ENCODE measurements at regions not wholly inside any gene's neighbourhood (a gene's known extent, or its start where the extent isn't known, plus 50 kb on each side); places are given as distances from the start of the nearest gene placed in this dataset.

DNA sequence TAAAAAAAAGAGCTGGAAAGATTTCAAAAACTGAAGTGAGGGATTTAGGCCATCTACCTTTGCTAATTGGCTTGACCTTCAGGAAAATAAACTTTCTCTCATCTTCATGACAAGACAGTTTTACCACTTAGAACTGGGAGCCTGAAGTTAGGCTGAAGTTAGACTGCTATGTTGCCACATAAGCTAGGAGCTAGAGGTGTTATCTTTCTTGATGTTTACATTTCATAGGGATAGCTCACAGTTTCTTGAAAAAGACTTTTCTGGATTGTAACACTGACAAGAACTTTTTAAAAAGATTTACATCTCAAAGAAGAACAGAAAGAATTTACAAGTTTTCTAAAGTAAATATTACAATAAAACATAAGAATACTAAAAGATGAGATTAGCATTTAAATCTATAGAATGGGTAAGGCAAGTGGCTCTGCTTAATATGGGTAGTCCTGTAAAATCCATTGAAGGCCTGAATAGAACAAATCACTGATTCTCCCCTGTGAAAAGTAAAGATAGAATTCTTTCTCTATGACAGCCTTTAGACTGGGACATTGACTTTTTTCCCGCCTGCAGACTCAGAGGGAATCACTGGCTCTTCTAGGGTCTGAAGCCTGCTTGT lies 1665.4 kb upstream of the CDH9 start:
- Histone ChIP-seq H3K79me1 (ENCODE audit: low read depth, low read length) (no peaks in the 10 kb centered on the region), H3K56ac (replicated peaks; ENCODE audit: insufficient read length, low read depth, low read length) (no peak overlapping the region), H3K4me2 (ENCODE audit: insufficient read depth in 1 of 2, low read depth in 2 of 2, low read length in 2 of 2) (no peak overlapping the region), H4K8ac (ENCODE audit: extremely low read depth, insufficient read depth, low read length) (no peak overlapping the region), H3K23me2 (ENCODE audit: low read depth, low read length) (no peaks in the 10 kb centered on the region), H2BK12ac (ENCODE audit: low read depth, low read length) (no peak overlapping the region), H3K23ac (ENCODE audit: insufficient read length) (no peak overlapping the region), H3K18ac (ENCODE audit: extremely low read depth, low read length) (no peak overlapping the region), H3K27me3 (replicated peaks in 1 of 4; ENCODE audit: control insufficient read depth in 3 of 4, extremely low read depth in 1 of 4, insufficient read depth in 3 of 4, low read length in 3 of 4) (no peaks in the 10 kb centered on the region), H3K4me1 (replicated peaks in 1 of 4; ENCODE audit: control insufficient read depth in 3 of 4, insufficient read depth in 4 of 4, low read length in 3 of 4) (no peaks in the 10 kb centered on the region), H3K4me3 (ENCODE audit: extremely low read depth in 1 of 4, insufficient read depth in 2 of 4, low read depth in 3 of 4, low read length in 4 of 4) (no peak overlapping the region), H3K36me3 (ENCODE audit: control insufficient read depth in 2 of 4, insufficient read depth in 4 of 4, low read length in 3 of 4) (no peaks in the 10 kb centered on the region), H3K9me3 (ENCODE audit: insufficient read depth in 2 of 2, low read depth in 1 of 2, low read length in 1 of 2) (no peaks in the 10 kb centered on the region; a peak in 1 of 4 replicates), H2BK15ac (ENCODE audit: low read length) (no peak overlapping the region), H3K27ac (ENCODE audit: low read depth, low read length) (no peak overlapping the region), H3K4ac (replicated peaks; ENCODE audit: insufficient read length, low read depth, low read length) (no peak overlapping the region), H4K20me1 (replicated peaks in 1 of 2; ENCODE audit: control insufficient read depth in 1 of 2, insufficient read depth in 2 of 2, low read length in 2 of 2) (no peaks in the 10 kb centered on the region), H2AK5ac (ENCODE audit: low read depth, low read length) (no peak overlapping the region), H2BK120ac (replicated peaks; ENCODE audit: low read depth, low read length) (no peak overlapping the region), H2BK5ac (ENCODE audit: low read depth, low read length) (no peak overlapping the region), H2AFZ (ENCODE audit: low read length) (no peak overlapping the region), H2BK20ac (ENCODE audit: low read length) (no peak overlapping the region), H3K14ac (ENCODE audit: insufficient read length) (no peak overlapping the region), H4K5ac (ENCODE audit: insufficient read length, low read depth, low read length) (no peak overlapping the region), H3K79me2 (ENCODE audit: control insufficient read depth in 1 of 2, insufficient read depth in 2 of 2, low read length in 2 of 2) (no peaks in the 10 kb centered on the region), H3K9ac (replicated peaks in 1 of 4; ENCODE audit: extremely low read depth in 1 of 4, low read depth in 3 of 4, low read length in 3 of 4) (no peak overlapping the region), H4K91ac (replicated peaks; ENCODE audit: insufficient read length, low read length) (no peak overlapping the region)
- FAIRE-seq (no peak), DNase-seq (ENCODE audit: low read depth in 1 of 2, low spot score in 2 of 2) (no peak)
- CTCF ChIA-PET (ENCODE audit: partially characterized antibody), result interaction anchor here (0.6 to 0.9 kb wide), 2 partner anchors 10 to 267 kb away, joined by 3 to 5 read pairs; no protein-coding TSS in a partner anchor
- WGBS, 2 experiments (ENCODE audit: extremely low coverage in 1 of 2, insufficient coverage in 1 of 2, insufficient read length in 1 of 2, insufficient replicate concordance in 2 of 2, low coverage in 1 of 2, low lambda C conversion rate in 2 of 2, missing lambda C conversion rate in 1 of 2), result 57% methylated on average over 1 of the region's 1 CpG; no CpG with 5 or more reads in 1 of the 2 experiments
- POLR2A ChIA-PET (ENCODE audit: partially characterized antibody), result no interaction called here
- TF ChIP-seq RFX5 (IDR thresholded peaks at IDR 0.05; ENCODE audit: borderline replicate concordance, low read depth, low read length), result no peak
- no peak for TF ChIP-seq SP4 (IDR thresholded peaks at IDR 0.05; ENCODE audit: low read length)
- no peak for TF ChIP-seq TAF1 (IDR thresholded peaks at IDR 0.05; ENCODE audit: low read depth, low read length)
- TF ChIP-seq CHD2 (IDR thresholded peaks at IDR 0.05; ENCODE audit: low read length), result no peak
- no peak for TF ChIP-seq NANOG (IDR thresholded peaks at IDR 0.05; ENCODE audit: insufficient read depth, low read depth, low read length, poor library complexity, severe bottlenecking)
- no peak for TF ChIP-seq POLR2A (IDR thresholded peaks at IDR 0.05; ENCODE audit: control extremely low read depth in 1 of 2, low read depth in 2 of 2, low read length in 2 of 2)
- no peak for TF ChIP-seq RBBP5 (IDR thresholded peaks at IDR 0.05; ENCODE audit: borderline replicate concordance, low read depth, low read length)

All from H1 (cell line).